Ovary (tissue), 7 donors: ENCODE measurements at regions not wholly inside any gene's neighbourhood (a gene's known extent, or its start where the extent isn't known, plus 50 kb on each side); places are given as distances from the start of the nearest gene placed in this dataset.

Source experiments
- DNase-seq, 5 donors: peaks; one replicate each; pipeline ENCODE4 v3.0.0-alpha.2; 2019 to 2020
- H3K27ac ChIP-seq, 2 donors: fragments of 200-600 bp; one replicate each; pipeline versions ENCODE4 v1.5.1 to v1.8.0; 2019 to 2022
- H3K27me3 ChIP-seq: fragments of 200-600 bp; one replicate; pipeline ENCODE4 v1.8.0; 2022
- H3K36me3 ChIP-seq: fragments of 200-600 bp; sonication (generic); one replicate; pipeline ENCODE4 v1.5.1; 2019
- H3K4me1 ChIP-seq: one replicate; pipeline ENCODE4 v1.8.1; 2013; ENCODE audit warnings: mild to moderate bottlenecking, moderate library complexity; ENCODE audit not compliant: insufficient read depth
- H3K4me3 ChIP-seq: fragments of 200-600 bp; sonication (generic); one replicate; pipeline ENCODE4 v1.5.1; 2017
- H3K9me3 ChIP-seq, 2 donors: fragments of 200-600 bp in 1 of 2; sonication (generic) in 1 of 2; one replicate each; pipeline versions ENCODE4 v1.5.1 to v1.8.1; 2013 to 2019; ENCODE audit warnings: mild to moderate bottlenecking in 1 of 2, moderate library complexity in 1 of 2
- EP300 ChIP-seq: sonication (generic); formaldehyde crosslinking; IDR thresholded peaks from one replicate; pipeline ENCODE4 v1.6.1; 2017; ENCODE audit warnings: antibody characterized with exemption
- POLR2A ChIP-seq: fragments of 450-650 bp; IDR thresholded peaks from one replicate; pipeline ENCODE4 v1.6.1; 2017; ENCODE audit warnings: antibody characterized with exemption, mild to moderate bottlenecking, moderate library complexity
- WGBS, 3 donors: extraction: QIAGEN DNeasy Blood & Tissue Kit in 1 of 3; methylation state at CpG; one replicate each; pipeline versions ENCODE4 v1.1.5 to v1.1.7; 2013 to 2017; 5-methylcytosine and 5-hydroxymethylcytosine counted together
- intact Hi-C, 4 donors: fragments of 100-400 bp; cut with DNase I; formaldehyde crosslinking; loops; one replicate each; pipeline versions ENCODE4 v1.11.0 to v1.15.1; 2022 to 2023
- TF ChIP-seq, protein P1 (sequence below), 3 donors: fragments of 450-650 bp in 2 of 3; fragments of 200-600 bp in 1 of 3; IDR thresholded peaks; one replicate each; pipeline versions ENCODE4 v1.5.1 to v1.8.0; 2016 to 2022; ENCODE audit warnings: antibody characterized with exemption in 3 of 3, mild to moderate bottlenecking in 1 of 3
- donor health status: DM: no; HTN: no; CAD: no; lungs with moderate emphysema.
- donor health status: DM: no; HTN: no; CAD: no.
- donor health status: Bipolar disorder and iron deficiency.
- donor health status: DM: no; HTN: no; CAD: no.
- donor health status: DM: yes; HTN: yes; CAD: no.

GRCh38 chr12:60693019-60693626 is 1097.3 kb downstream of the SLC16A7 start:
- no peaks in the 10 kb centered on the region for H3K36me3 ChIP-seq
- H3K27me3 ChIP-seq, result no peaks in the 10 kb centered on the region
- H3K27ac ChIP-seq, result no peak overlapping the region
- 85 to 88% (median 86%) methylated on average over 1 of the region's 1 CpG for WGBS, 3 donors
- TF ChIP-seq, protein P1, sequence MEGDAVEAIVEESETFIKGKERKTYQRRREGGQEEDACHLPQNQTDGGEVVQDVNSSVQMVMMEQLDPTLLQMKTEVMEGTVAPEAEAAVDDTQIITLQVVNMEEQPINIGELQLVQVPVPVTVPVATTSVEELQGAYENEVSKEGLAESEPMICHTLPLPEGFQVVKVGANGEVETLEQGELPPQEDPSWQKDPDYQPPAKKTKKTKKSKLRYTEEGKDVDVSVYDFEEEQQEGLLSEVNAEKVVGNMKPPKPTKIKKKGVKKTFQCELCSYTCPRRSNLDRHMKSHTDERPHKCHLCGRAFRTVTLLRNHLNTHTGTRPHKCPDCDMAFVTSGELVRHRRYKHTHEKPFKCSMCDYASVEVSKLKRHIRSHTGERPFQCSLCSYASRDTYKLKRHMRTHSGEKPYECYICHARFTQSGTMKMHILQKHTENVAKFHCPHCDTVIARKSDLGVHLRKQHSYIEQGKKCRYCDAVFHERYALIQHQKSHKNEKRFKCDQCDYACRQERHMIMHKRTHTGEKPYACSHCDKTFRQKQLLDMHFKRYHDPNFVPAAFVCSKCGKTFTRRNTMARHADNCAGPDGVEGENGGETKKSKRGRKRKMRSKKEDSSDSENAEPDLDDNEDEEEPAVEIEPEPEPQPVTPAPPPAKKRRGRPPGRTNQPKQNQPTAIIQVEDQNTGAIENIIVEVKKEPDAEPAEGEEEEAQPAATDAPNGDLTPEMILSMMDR (IDR thresholded peaks at IDR 0.05), result no peak
- no peak for TF ChIP-seq POLR2A
- no peak for TF ChIP-seq EP300
- intact Hi-C loops, result no loop called here
- no peak for DNase-seq
- no peaks in the 10 kb centered on the region for H3K4me1 ChIP-seq
- H3K4me3 ChIP-seq, result no peak overlapping the region
- H3K9me3 ChIP-seq, result peaks cover 0 to 8% of the 10 kb centered on the region in 2 donors

DNA sequence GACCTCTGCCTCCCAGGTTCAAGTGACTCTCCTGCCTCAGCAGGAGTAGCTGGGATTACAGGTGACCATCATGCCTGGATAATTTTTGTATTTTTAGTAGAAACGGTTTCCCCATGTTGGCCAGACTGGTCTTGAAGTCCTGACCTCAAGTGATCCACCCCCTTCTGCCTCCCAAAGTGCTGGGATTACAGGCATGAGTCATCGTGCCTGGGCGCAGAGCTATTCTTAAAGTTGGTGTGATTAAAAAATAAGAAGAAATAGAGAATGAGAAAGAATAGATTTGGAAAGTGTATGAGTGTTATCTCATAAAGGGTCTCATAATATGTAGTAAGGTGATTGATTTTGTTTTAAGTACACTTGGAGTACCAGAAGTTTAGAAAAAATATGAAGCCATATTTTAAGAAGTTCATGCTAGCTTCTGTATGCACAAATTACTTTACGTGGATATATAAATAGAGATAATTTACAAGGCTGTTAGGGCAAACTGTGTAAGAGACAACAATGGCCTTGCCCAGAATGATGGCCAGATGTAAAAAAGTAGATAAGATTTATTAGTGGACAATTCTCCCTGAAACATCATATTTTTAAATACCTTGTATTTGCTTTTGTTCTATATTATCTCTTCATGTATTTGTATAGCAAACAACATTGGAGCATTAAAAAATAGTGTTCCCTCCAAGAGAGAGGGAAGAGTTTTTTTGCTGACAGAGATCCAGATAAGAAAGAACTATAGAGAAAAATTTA is 1108.5 kb downstream of the SLC16A7 start:
- H3K9me3 ChIP-seq, result no peaks in the 10 kb centered on the region
- WGBS, 3 donors, result 39 to 57% (median 43%) methylated on average over 4 of the region's 4 CpGs
- TF ChIP-seq, protein P1 (IDR thresholded peaks at IDR 0.05), result no peak
- TF ChIP-seq EP300, result no peak
- no peak for TF ChIP-seq POLR2A
- no peak for DNase-seq
- H3K4me1 ChIP-seq, result no peaks in the 10 kb centered on the region
- no peaks in the 10 kb centered on the region for H3K36me3 ChIP-seq
- no peaks in the 10 kb centered on the region for H3K27me3 ChIP-seq
- no peak overlapping the region for H3K4me3 ChIP-seq
- no peak overlapping the region for H3K27ac ChIP-seq
- intact Hi-C loops, result no loop called here

DNA sequence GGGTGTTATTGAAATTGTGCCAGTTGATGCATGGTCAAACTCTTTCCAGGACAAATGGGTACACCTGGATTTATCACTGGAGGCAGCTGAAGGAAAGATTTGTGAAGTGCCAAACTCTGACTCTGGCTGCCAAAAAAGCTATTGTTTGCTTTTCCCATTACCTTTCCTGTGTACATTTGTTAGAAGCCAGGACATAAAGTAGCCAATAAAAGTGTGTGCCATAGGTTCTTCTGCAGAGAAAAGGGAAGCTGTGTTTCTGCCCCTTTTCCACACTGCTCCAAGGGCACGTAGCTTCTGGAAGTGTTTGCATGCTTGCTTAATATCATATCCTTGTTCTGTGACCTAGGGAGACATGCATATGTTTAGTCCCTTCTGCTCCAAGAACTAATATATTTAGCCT is 1114.4 kb downstream of the SLC16A7 start:
- DNase-seq, result no peak
- Histone ChIP-seq H3K27ac (no peak overlapping the region), H3K36me3 (no peaks in the 10 kb centered on the region), H3K4me1 (no peaks in the 10 kb centered on the region), H3K9me3 (no peaks in the 10 kb centered on the region), H3K27me3 (no peaks in the 10 kb centered on the region), H3K4me3 (no peak overlapping the region)
- intact Hi-C loops, result no loop called here
- TF ChIP-seq EP300 (no peak), POLR2A (no peak)
- TF ChIP-seq, protein P1 (IDR thresholded peaks at IDR 0.05), result no peak
- WGBS, 3 donors, result 39 to 69% (median 48%) methylated on average over 1 of the region's 1 CpG

DNA sequence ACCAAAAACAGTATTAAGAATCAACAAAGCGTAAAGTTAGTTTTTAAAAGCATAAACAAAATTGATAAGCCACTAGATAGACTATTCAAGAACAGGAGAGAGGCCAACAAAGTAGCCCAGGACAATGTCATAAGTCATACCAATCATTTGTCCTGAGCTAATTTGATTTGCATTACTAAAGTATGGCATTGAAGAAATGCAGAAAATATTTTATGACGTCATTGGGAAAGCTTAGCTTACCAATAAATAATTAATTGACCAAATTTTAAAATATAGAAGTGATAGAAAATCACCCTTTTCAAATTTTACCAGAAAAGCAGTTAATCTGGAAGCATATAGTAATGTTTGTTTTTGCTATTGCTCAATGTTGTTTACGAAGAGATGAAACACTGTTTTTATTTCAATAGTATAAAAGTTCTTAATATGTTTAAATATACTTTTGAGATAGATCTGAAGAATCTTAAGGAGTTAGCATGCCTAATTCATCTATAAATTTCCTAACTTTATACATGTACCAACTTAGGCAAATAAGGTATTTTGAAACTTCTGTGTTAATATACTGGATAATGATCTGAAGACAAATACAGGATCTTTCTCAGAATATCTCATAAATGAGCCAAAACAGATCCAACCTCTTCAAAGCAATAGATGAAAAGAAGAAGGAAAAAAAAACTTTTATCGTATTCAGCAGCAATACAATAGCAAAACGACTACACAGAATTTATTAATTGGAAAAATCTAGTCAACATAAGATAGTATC is 1118.5 kb downstream of the SLC16A7 start:
- H3K4me3 ChIP-seq, result no peak overlapping the region
- no peaks in the 10 kb centered on the region for H3K9me3 ChIP-seq
- TF ChIP-seq POLR2A, result no peak
- TF ChIP-seq, protein P1 (IDR thresholded peaks at IDR 0.05), result no peak
- no peak for TF ChIP-seq EP300
- DNase-seq, result no peak
- H3K27me3 ChIP-seq, result no peaks in the 10 kb centered on the region
- no peaks in the 10 kb centered on the region for H3K36me3 ChIP-seq
- 75 to 85% (median 77%) methylated on average over 5 of the region's 5 CpGs for WGBS, 3 donors
- H3K27ac ChIP-seq, result no peak overlapping the region
- intact Hi-C loops, result no loop called here
- no peaks in the 10 kb centered on the region for H3K4me1 ChIP-seq
